Right lobe of liver (tissue), 4 donors: ENCODE measurements at regions not wholly inside any gene's neighbourhood (a gene's known extent, or its start where the extent isn't known, plus 50 kb on each side); places are given as distances from the start of the nearest gene placed in this dataset.

ENCODE experiments used
- CTCF ChIP-seq, 4 donors: fragments of 200-600 bp in 3 of 4; fragments of 450-650 bp in 1 of 4; IDR thresholded peaks; one replicate each; pipeline versions ENCODE4 v1.5.1 to v1.8.0; 2016 to 2022; ENCODE audit warnings: antibody characterized with exemption in 4 of 4, mild to moderate bottlenecking in 2 of 4
- POLR2A ChIP-seq: fragments of 450-650 bp; IDR thresholded peaks from one replicate; pipeline ENCODE4 v1.6.1; 2017; ENCODE audit warnings: antibody characterized with exemption, mild to moderate bottlenecking
- donor health status: DM: no; HTN: no; CAD: no.
- donor health status: DM: no; HTN: no; CAD: no.
- donor health status: DM: no; HTN: yes; CAD: no.

- TF ChIP-seq CTCF (IDR thresholded peaks at IDR 0.05), result no peak
- TF ChIP-seq POLR2A, result no peak
These were observed 177.7 kb upstream of the IRS2 start for GRCh38 chr13:109963960-109964563.
